ENCODE measurements at regions not wholly inside any gene's neighbourhood (a gene's known extent, or its start where the extent isn't known, plus 50 kb on each side); places are given as distances from the start of the nearest gene placed in this dataset.
"Not testable (repeated sequence)": the region's sequence is repeated elsewhere in the genome, so short reads cannot be mapped to it uniquely, and the experiment has no call there.

GRCh38 chr2:117603060-117603459, 211.4 kb upstream of the DDX18 start:
- FAIRE-seq: no peak
- no peak for TF ChIP-seq POLR2A (IDR thresholded peaks at IDR 0.05; ENCODE audit: low read depth, low read length)
- DNase-seq (ENCODE audit: insufficient read length, low spot score): no peak

DNA sequence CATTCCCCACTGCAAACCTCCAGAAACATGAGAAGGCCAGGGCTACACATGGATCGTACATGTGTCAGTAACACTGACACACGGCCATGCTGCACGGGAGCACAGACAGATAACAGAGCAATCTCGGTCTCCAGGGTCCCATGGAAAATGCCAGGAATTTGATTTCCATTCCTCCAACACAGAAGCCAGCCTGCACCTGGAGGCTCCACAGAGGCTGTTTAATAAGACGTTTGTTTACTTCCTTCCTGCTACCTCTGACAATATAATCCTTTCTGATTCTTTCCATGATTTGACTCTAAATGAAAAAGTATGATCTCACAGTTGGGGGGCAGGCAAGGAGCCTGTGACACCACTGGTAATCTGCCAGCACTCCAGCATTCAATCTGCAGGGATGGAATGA, 210.9 kb upstream of the DDX18 start:
- no peak for FAIRE-seq
- TF ChIP-seq POLR2A (IDR thresholded peaks at IDR 0.05; ENCODE audit: low read depth, low read length): no peak

DNA sequence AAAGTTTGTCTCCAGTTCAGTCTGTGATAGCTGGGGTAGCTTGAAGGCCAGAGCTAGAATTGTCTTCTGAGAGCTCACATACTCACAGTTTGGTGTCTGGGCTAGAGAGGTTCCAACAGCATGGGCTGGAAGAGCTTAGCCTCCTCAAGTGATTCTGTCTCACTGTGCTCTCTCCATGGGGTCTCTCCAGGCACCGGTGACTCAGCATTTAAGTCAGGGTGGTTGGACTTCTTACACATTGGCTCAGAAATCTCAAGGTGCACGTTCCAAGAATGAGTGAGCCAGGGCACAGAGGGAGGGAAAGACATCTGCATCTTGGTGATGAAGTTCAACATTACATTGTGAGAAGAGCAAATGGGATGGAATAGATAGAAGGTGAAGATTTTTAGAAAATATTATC, 207.3 kb upstream of the DDX18 start:
- TF ChIP-seq POLR2A (IDR thresholded peaks at IDR 0.05; ENCODE audit: low read depth, low read length): no peak
- no peak for DNase-seq (ENCODE audit: insufficient read length, low spot score)
- FAIRE-seq: no peak

More for the DNA sequence above, 210.9 kb upstream of the DDX18 start:
- DNase-seq (ENCODE audit: insufficient read length, low spot score): no peak

GRCh38 chr2:117613101-117613500, 201.4 kb upstream of the DDX18 start:
- FAIRE-seq (no peak), DNase-seq (ENCODE audit: insufficient read length, low spot score) (no peak)
- no peak for TF ChIP-seq POLR2A (IDR thresholded peaks at IDR 0.05; ENCODE audit: low read depth, low read length)

DNA sequence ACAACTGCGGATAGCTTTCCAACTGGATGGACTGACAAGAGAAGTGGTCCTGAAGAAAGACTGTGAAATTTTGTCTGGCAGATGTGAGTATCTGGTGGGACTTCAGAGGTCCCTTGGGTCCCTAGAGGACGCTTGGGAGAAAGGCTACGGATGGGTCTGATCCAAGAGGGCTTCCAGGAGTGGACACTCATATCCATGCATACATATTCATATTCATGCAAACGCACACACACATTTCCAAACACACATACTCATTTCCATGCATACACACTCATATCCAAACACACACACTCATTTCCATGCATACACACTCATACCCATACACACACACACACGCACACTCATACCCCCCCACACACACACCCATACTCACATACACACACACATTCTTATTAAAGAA, 200.2 kb upstream of the DDX18 start:
- no peak for FAIRE-seq
- no peak for DNase-seq (ENCODE audit: insufficient read length, low spot score)
- TF ChIP-seq POLR2A (IDR thresholded peaks at IDR 0.05; ENCODE audit: low read depth, low read length): no peak

- DNase-seq (ENCODE audit: insufficient read length, low spot score) (no peak), FAIRE-seq (no peak)
- TF ChIP-seq POLR2A (IDR thresholded peaks at IDR 0.05; ENCODE audit: low read depth, low read length): no peak
Measured at GRCh38 chr2:117614823-117615534, 199.5 kb upstream of the DDX18 start.

DNA sequence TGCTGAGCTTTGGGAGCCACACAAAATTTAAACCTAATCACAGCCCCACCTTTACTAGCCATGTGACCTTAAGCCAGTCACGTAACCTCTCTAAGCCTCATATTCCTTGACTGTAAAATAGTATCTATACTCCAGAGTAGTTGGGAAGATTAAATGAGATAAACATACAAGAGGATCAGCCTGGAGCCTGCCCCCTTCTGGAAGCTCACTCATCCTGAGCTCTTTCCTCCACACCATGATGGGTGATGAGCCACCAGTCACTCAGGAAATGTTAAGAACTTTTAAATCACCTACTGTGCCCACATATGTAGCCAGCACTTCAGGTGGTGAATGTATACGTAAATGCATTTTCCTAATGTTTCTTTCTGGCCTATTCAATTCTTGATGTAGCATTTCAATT, 195.9 kb upstream of the DDX18 start:
- DNase-seq (ENCODE audit: insufficient read length, low spot score) (no peak), FAIRE-seq (no peak)
- TF ChIP-seq POLR2A (IDR thresholded peaks at IDR 0.05; ENCODE audit: low read depth, low read length): no peak

GRCh38 chr2:117621326-117621725, 193.2 kb upstream of the DDX18 start:
- no peak for TF ChIP-seq POLR2A (IDR thresholded peaks at IDR 0.05; ENCODE audit: low read depth, low read length)
- no peak for FAIRE-seq

GRCh38 chr2:117623175-117623574, 191.3 kb upstream of the DDX18 start:
- not testable (repeated sequence) for FAIRE-seq; DNase-seq (ENCODE audit: insufficient read length, low spot score)

More at GRCh38 chr2:117621326-117621725, 193.2 kb upstream of the DDX18 start:
- no peak for DNase-seq (ENCODE audit: insufficient read length, low spot score)

- FAIRE-seq (no peak), DNase-seq (ENCODE audit: insufficient read length, low spot score) (no peak)
- TF ChIP-seq POLR2A (IDR thresholded peaks at IDR 0.05; ENCODE audit: low read depth, low read length): no peak
Measured at GRCh38 chr2:117631152-117631945, 183.1 kb upstream of the DDX18 start.

DNA sequence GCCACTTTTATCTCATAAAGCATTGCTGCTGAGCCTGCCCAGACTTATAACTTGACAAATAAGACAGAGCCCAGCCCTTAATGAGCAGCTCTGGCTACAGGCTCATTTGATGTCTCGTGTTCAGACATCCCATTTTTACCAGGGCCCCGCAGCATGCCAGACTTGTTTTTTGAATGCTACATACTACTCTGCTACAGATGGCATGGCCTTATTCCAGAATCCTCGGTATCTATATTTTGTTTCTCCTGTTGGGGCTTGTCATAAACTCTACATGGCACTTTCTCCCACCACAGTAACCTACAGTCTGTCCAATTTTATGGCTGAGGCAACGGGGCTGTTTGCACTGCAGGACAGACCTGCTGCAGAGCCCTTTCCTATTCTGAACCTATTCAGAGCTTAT, 179.0 kb upstream of the DDX18 start:
- no peak for TF ChIP-seq POLR2A (IDR thresholded peaks at IDR 0.05; ENCODE audit: low read depth, low read length)
- FAIRE-seq (no peak), DNase-seq (ENCODE audit: insufficient read length, low spot score) (no peak)

DNA sequence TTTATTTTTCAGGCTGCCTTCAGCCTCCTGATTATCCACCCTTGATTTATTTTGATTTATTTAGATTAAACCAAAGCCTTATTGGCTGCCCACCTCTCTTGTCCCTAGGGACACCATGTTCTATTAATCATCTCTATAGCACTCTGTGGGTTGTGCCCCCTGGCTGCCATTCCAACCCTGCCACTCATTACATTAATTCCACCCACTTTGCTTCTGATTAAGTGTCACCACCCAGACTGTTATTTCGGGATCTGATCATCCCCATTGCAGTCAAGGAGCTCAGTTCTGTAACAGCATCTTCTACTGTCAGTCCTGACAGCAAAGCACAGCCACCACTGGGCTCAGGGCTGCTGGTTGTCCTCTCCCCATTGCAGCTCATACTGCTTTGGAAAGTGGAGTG, 175.1 kb upstream of the DDX18 start:
- no peak for DNase-seq (ENCODE audit: insufficient read length, low spot score)
- TF ChIP-seq POLR2A (IDR thresholded peaks at IDR 0.05; ENCODE audit: low read depth, low read length): no peak
- no peak for FAIRE-seq

GRCh38 chr2:117644403-117644802, 170.1 kb upstream of the DDX18 start:
- FAIRE-seq: no peak
- DNase-seq (ENCODE audit: insufficient read length, low spot score): no peak
- no peak for TF ChIP-seq POLR2A (IDR thresholded peaks at IDR 0.05; ENCODE audit: low read depth, low read length)

GRCh38 chr2:117645458-117645857, 169.0 kb upstream of the DDX18 start:
- FAIRE-seq (no peak), DNase-seq (ENCODE audit: insufficient read length, low spot score) (no peak)
- no peak for TF ChIP-seq POLR2A (IDR thresholded peaks at IDR 0.05; ENCODE audit: low read depth, low read length)

DNA sequence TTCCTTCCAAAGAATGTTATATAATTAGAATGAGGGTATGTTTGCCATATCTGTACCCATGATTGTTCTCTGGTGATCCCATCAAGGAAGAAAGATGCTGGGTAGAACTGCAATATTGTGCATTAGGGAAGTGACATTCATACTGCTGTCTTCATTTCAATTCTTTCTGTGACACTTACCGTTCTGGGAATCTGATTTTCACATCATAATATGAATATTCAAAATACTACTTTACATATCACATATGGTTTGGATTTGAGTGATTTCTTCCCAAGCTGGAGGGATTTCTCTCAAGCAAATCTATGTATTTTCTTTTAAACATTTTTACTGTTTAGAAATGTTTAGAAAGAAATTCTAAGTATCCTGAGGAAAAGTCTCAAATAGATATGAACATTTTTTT, 168.4 kb upstream of the DDX18 start:
- no peak for DNase-seq (ENCODE audit: insufficient read length, low spot score)
- no peak for TF ChIP-seq POLR2A (IDR thresholded peaks at IDR 0.05; ENCODE audit: low read depth, low read length)
- no peak for FAIRE-seq

All from H54 (cell line).